ENCODE measurements at regions not wholly inside any gene's neighbourhood (a gene's known extent, or its start where the extent isn't known, plus 50 kb on each side); places are given as distances from the start of the nearest gene placed in this dataset.

- DNase-seq (ENCODE audit: low read depth) = no peak
These were observed 64.0 kb upstream of the SOX9 start for GRCh38 chr17:72056727-72057290.

GRCh38 chr17:72060084-72060483 is 60.7 kb upstream of the SOX9 start:
- no peak for DNase-seq (ENCODE audit: low read depth)

- no peak for DNase-seq (ENCODE audit: low read depth)
These were observed 57.6 kb upstream of the SOX9 start for GRCh38 chr17:72063262-72063661.

GRCh38 chr17:72063756-72064450 is 56.9 kb upstream of the SOX9 start:
- DNase-seq (ENCODE audit: low read depth) = no peak

- DNase-seq (ENCODE audit: low read depth) = no peak
These were observed 56.1 kb upstream of the SOX9 start for GRCh38 chr17:72064606-72065193.

GRCh38 chr17:72065556-72065955 is 55.3 kb upstream of the SOX9 start:
- no peak for DNase-seq (ENCODE audit: low read depth)

- DNase-seq (ENCODE audit: low read depth) = no peak
These were observed 52.2 kb upstream of the SOX9 start for GRCh38 chr17:72068643-72069042.

GRCh38 chr17:72069586-72070202 is 51.1 kb upstream of the SOX9 start:
- DNase-seq (ENCODE audit: low read depth) = no peak
